Inferior parietal cortex (tissue), 1 donor: ENCODE measurements at regions not wholly inside any gene's neighbourhood (a gene's known extent, or its start where the extent isn't known, plus 50 kb on each side); places are given as distances from the start of the nearest gene placed in this dataset.

ENCODE experiments used
- DNase-seq: peaks from one replicate; pipeline ENCODE4 v3.0.0-alpha.2; 2016; ENCODE audit errors: extremely low spot score

- no peak for DNase-seq
Observed at GRCh38 chr17:17398188-17398942, 78.4 kb upstream of the MED9 start.

- no peak for DNase-seq
Observed at GRCh38 chr17:17398943-17399926, 77.6 kb upstream of the MED9 start.

- no peak for DNase-seq
Observed at GRCh38 chr17:17400070-17400469, 76.7 kb upstream of the MED9 start.

GRCh38 chr17:17400566-17401184, 76.1 kb upstream of the MED9 start:
- no peak for DNase-seq

- DNase-seq = no peak
Observed at GRCh38 chr17:17401271-17401781, 75.5 kb upstream of the MED9 start.

- DNase-seq = no peak
Observed at GRCh38 chr17:17402558-17402957, 74.2 kb upstream of the MED9 start.

- DNase-seq = no peak
Observed at GRCh38 chr17:17403065-17403464, 73.7 kb upstream of the MED9 start.

GRCh38 chr17:17403899-17404576, 72.8 kb upstream of the MED9 start:
- DNase-seq = no peak

- DNase-seq = no peak
Observed at GRCh38 chr17:17405673-17406072, 71.1 kb upstream of the MED9 start.

- DNase-seq = no peak
Observed at GRCh38 chr17:17406225-17406624, 70.6 kb upstream of the MED9 start.

- DNase-seq = no peak
Observed at GRCh38 chr17:17408236-17408794, 68.5 kb upstream of the MED9 start.

- DNase-seq = no peak
Observed at GRCh38 chr17:17410357-17410756, 66.4 kb upstream of the MED9 start.

- DNase-seq = no peak
Observed at GRCh38 chr17:17411692-17412091, 65.1 kb upstream of the MED9 start.

- no peak for DNase-seq
Observed at GRCh38 chr17:17412326-17412725, 64.5 kb upstream of the MED9 start.

GRCh38 chr17:17413215-17413792, 63.5 kb upstream of the MED9 start:
- no peak for DNase-seq

GRCh38 chr17:17413821-17414220, 63.0 kb upstream of the MED9 start:
- DNase-seq = no peak

GRCh38 chr17:17414341-17414805, 62.4 kb upstream of the MED9 start:
- peak; percentile 60 for DNase-seq

- no peak for DNase-seq
Observed at GRCh38 chr17:17415006-17415405, 61.8 kb upstream of the MED9 start.

GRCh38 chr17:17416007-17416399, 60.8 kb upstream of the MED9 start:
- peak; percentile 74 for DNase-seq
